ENCODE measurements at regions not wholly inside any gene's neighbourhood (a gene's known extent, or its start where the extent isn't known, plus 50 kb on each side); places are given as distances from the start of the nearest gene placed in this dataset.
A peak's percentile ranks its signal among the peaks of the same experiment; 100 is the strongest.

DNA sequence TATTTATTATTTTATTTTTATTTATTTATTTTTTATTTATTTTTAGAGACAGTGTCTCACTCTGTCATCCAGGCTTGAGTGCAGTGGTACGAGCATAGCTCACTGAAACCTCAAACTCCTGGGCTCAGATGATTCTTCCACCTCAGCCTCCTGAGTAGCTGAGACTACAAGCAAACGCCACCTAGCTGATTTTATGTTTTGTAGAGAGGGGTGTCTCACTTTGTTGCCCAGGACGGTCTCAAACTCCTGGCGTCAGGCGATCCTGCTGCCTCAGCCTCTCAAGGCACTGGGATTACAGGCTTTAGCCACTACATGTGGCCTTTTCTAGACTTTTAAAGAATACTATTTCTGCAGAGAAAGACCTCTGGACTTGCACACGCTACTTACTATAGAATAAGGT is 61.3 kb upstream of the C1orf53 start:
- no peak overlapping the region for H2BK15ac ChIP-seq (ENCODE audit: low read length)
- no peak overlapping the region for H4K8ac ChIP-seq (ENCODE audit: extremely low read depth, insufficient read depth, low read length)
- peaks cover 0 to 4% (median 0%) of the 10 kb centered on the region in 4 experiments; a peak in 2 of 7 replicates for H3K4me1 ChIP-seq (replicated peaks in 1 of 4; ENCODE audit: control insufficient read depth in 3 of 4, insufficient read depth in 4 of 4, low read length in 3 of 4)
- H3K9ac ChIP-seq (replicated peaks in 1 of 4; ENCODE audit: extremely low read depth in 1 of 4, low read depth in 3 of 4, low read length in 3 of 4): no peak overlapping the region
- H3K27ac ChIP-seq (ENCODE audit: low read depth, low read length): no peak overlapping the region
- H3K4me3 ChIP-seq (ENCODE audit: extremely low read depth in 1 of 4, insufficient read depth in 2 of 4, low read depth in 3 of 4, low read length in 4 of 4): no peak overlapping the region
- H4K5ac ChIP-seq (ENCODE audit: insufficient read length, low read depth, low read length): no peak overlapping the region
- H2BK120ac ChIP-seq (replicated peaks; ENCODE audit: low read depth, low read length): no peak overlapping the region
- H2BK12ac ChIP-seq (ENCODE audit: low read depth, low read length): no peak overlapping the region
- no peak overlapping the region for H3K14ac ChIP-seq (ENCODE audit: insufficient read length)
- no peaks in the 10 kb centered on the region for H3K79me2 ChIP-seq (ENCODE audit: control insufficient read depth in 1 of 2, insufficient read depth in 2 of 2, low read length in 2 of 2)
- H2BK20ac ChIP-seq (ENCODE audit: low read length): no peak overlapping the region
- no peak overlapping the region for H3K23ac ChIP-seq (ENCODE audit: insufficient read length)
- no peaks in the 10 kb centered on the region for H3K9me3 ChIP-seq (ENCODE audit: insufficient read depth in 2 of 2, low read depth in 1 of 2, low read length in 1 of 2)
- H2AK5ac ChIP-seq (ENCODE audit: low read depth, low read length): no peak overlapping the region
- no peak overlapping the region for H4K91ac ChIP-seq (replicated peaks; ENCODE audit: insufficient read length, low read length)
- no peak overlapping the region for H3K18ac ChIP-seq (ENCODE audit: extremely low read depth, low read length)
- 88% methylated on average over 6 of the region's 6 CpGs; no CpG with 5 or more reads in 1 of the 2 experiments for WGBS, 2 experiments (ENCODE audit: extremely low coverage in 1 of 2, insufficient coverage in 1 of 2, insufficient read length in 1 of 2, insufficient replicate concordance in 2 of 2, low coverage in 1 of 2, low lambda C conversion rate in 2 of 2, missing lambda C conversion rate in 1 of 2)
- H4K20me1 ChIP-seq (replicated peaks in 1 of 2; ENCODE audit: control insufficient read depth in 1 of 2, insufficient read depth in 2 of 2, low read length in 2 of 2): no peaks in the 10 kb centered on the region
- no peak overlapping the region for H3K56ac ChIP-seq (replicated peaks; ENCODE audit: insufficient read length, low read depth, low read length)
- ChIA-PET CTCF (ENCODE audit: partially characterized antibody) (interaction anchor here (0.7 to 1.9 kb wide), 4 partner anchors 9 to 226 kb away, joined by 3 to 7 read pairs (median 4); no protein-coding TSS in a partner anchor), POLR2A (ENCODE audit: partially characterized antibody) (no interaction called here)
- DNase-seq (ENCODE audit: low read depth in 1 of 2, low spot score in 2 of 2) (no peak), FAIRE-seq (no peak)
- no peaks in the 10 kb centered on the region for H3K79me1 ChIP-seq (ENCODE audit: low read depth, low read length)
- H3K4me2 ChIP-seq (ENCODE audit: insufficient read depth in 1 of 2, low read depth in 2 of 2, low read length in 2 of 2): no peak overlapping the region
- TF ChIP-seq CEBPB (IDR thresholded peaks at IDR 0.05; ENCODE audit: low read depth, low read length) (no peak), RAD21 (IDR thresholded peaks at IDR 0.05 in 1 of 2, conservative IDR thresholded peaks at IDR 0.05 in 1 of 2; ENCODE audit: low read depth in 2 of 2, low read length in 2 of 2) (peak in 1 of 2 experiments; percentile 10; a peak in 1 of 4 replicates)
- TF ChIP-seq, protein P1, sequence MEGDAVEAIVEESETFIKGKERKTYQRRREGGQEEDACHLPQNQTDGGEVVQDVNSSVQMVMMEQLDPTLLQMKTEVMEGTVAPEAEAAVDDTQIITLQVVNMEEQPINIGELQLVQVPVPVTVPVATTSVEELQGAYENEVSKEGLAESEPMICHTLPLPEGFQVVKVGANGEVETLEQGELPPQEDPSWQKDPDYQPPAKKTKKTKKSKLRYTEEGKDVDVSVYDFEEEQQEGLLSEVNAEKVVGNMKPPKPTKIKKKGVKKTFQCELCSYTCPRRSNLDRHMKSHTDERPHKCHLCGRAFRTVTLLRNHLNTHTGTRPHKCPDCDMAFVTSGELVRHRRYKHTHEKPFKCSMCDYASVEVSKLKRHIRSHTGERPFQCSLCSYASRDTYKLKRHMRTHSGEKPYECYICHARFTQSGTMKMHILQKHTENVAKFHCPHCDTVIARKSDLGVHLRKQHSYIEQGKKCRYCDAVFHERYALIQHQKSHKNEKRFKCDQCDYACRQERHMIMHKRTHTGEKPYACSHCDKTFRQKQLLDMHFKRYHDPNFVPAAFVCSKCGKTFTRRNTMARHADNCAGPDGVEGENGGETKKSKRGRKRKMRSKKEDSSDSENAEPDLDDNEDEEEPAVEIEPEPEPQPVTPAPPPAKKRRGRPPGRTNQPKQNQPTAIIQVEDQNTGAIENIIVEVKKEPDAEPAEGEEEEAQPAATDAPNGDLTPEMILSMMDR (IDR thresholded peaks at IDR 0.05; ENCODE audit: control extremely low read depth in 1 of 3, insufficient read depth in 1 of 3, low read depth in 1 of 3, low read length in 3 of 3): peak in 1 of 3 experiments; percentile 6; a peak in 1 of 4 replicates
- H3K36me3 ChIP-seq (ENCODE audit: control insufficient read depth in 2 of 4, insufficient read depth in 4 of 4, low read length in 3 of 4): no peaks in the 10 kb centered on the region
- H2BK5ac ChIP-seq (ENCODE audit: low read depth, low read length): no peak overlapping the region
- no peaks in the 10 kb centered on the region for H3K27me3 ChIP-seq (replicated peaks in 1 of 4; ENCODE audit: control insufficient read depth in 3 of 4, extremely low read depth in 1 of 4, insufficient read depth in 3 of 4, low read length in 3 of 4)
- H3K23me2 ChIP-seq (ENCODE audit: low read depth, low read length): no peaks in the 10 kb centered on the region
- H3K4ac ChIP-seq (replicated peaks; ENCODE audit: insufficient read length, low read depth, low read length): no peak overlapping the region
- H2AFZ ChIP-seq (ENCODE audit: low read length): peak overlapping the region; percentile 60; the same call in 1 of the 2 replicates

Data from H1 (cell line).